AG10803 (cell line): ENCODE measurements at regions not wholly inside any gene's neighbourhood (a gene's known extent, or its start where the extent isn't known, plus 50 kb on each side); places are given as distances from the start of the nearest gene placed in this dataset.
"Not testable (repeated sequence)": the region's sequence is repeated elsewhere in the genome, so short reads cannot be mapped to it uniquely, and the experiment has no call there.

Experiments
- DNase-seq: peaks from one replicate; pipeline ENCODE4 v3.0.0; 2010; ENCODE audit warnings: low read depth
- H3K4me3 ChIP-seq: 2 replicates; pipeline ENCODE4 v1.5.1; 2011; ENCODE audit warnings: mild to moderate bottlenecking, low read length, control low read depth
- CTCF ChIP-seq: conservative IDR thresholded peaks from 2 replicates; pipeline ENCODE4 v1.5.1; 2011; ENCODE audit warnings: mild to moderate bottlenecking, low read length, control low read depth, inconsistent platforms

- TF ChIP-seq CTCF, result no peak
- DNase-seq, result no peak
- no peak overlapping the region for H3K4me3 ChIP-seq
Measured at GRCh38 chr4:132344924-132345828, 803.9 kb upstream of the PCDH10 start.

- no peak for TF ChIP-seq CTCF
- no peak overlapping the region for H3K4me3 ChIP-seq
- DNase-seq, result no peak
Measured at GRCh38 chr4:132346016-132346415, 803.1 kb upstream of the PCDH10 start.

- H3K4me3 ChIP-seq, DNase-seq: not testable (repeated sequence)
Measured at GRCh38 chr4:132351606-132352005, 797.5 kb upstream of the PCDH10 start.

GRCh38 chr4:132382243-132382642 is 766.9 kb upstream of the PCDH10 start:
- no peak for TF ChIP-seq CTCF
- H3K4me3 ChIP-seq, result no peak overlapping the region
- no peak for DNase-seq

GRCh38 chr4:132383571-132384199 is 765.4 kb upstream of the PCDH10 start:
- no peak for DNase-seq
- TF ChIP-seq CTCF, result no peak
- H3K4me3 ChIP-seq, result no peak overlapping the region

GRCh38 chr4:132384709-132385108 is 764.4 kb upstream of the PCDH10 start:
- no peak for TF ChIP-seq CTCF
- no peak overlapping the region for H3K4me3 ChIP-seq
- DNase-seq, result no peak

- no peak for DNase-seq
- TF ChIP-seq CTCF, result no peak
- no peak overlapping the region for H3K4me3 ChIP-seq
Measured at GRCh38 chr4:132386130-132386529, 763.0 kb upstream of the PCDH10 start.
